AG09319 (cell line): ENCODE measurements at regions not wholly inside any gene's neighbourhood (a gene's known extent, or its start where the extent isn't known, plus 50 kb on each side); places are given as distances from the start of the nearest gene placed in this dataset.
"Not testable (repeated sequence)": the region's sequence is repeated elsewhere in the genome, so short reads cannot be mapped to it uniquely, and the experiment has no call there.

Experiments
- DNase-seq: peaks from one replicate; pipeline ENCODE4 v3.0.0-alpha.2; 2010; ENCODE audit warnings: low read depth; ENCODE audit errors: extremely low read depth
- TF ChIP-seq, protein P1 (sequence below): IDR thresholded peaks from 2 replicates; pipeline ENCODE4 v1.5.1; 2011; ENCODE audit warnings: low read depth, mild to moderate bottlenecking, inconsistent platforms, low read length, moderate library complexity

DNA sequence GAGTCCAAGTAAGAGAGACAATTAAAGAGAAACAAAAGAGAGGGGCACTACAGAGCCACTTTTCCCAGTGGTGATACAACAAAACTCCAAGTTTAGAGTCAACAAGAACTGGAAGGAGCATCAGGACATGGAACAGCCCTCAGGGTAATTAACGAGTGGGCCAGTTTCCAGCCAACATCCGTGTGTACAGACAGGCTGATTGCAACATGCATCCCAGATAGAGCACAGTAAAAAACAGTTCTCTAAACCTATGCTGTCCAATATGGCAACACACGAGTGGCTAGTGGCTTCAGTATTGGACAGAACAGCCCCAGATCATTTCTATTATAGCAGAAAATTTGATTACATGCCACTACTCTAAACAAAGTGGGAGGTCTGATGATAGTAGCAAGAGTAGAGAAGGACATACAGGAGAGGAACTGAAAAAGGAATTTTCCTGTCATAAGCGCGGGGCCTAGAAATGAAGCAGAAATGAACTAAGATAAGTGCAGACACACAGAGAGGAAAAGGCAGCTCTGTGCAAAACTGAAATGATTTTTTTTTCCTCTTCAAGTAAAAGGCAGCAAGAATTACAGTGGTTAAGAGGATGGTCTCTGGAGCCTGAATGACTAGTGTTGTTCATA, 175.6 kb upstream of the CCNG1 start:
- TF ChIP-seq, protein P1, sequence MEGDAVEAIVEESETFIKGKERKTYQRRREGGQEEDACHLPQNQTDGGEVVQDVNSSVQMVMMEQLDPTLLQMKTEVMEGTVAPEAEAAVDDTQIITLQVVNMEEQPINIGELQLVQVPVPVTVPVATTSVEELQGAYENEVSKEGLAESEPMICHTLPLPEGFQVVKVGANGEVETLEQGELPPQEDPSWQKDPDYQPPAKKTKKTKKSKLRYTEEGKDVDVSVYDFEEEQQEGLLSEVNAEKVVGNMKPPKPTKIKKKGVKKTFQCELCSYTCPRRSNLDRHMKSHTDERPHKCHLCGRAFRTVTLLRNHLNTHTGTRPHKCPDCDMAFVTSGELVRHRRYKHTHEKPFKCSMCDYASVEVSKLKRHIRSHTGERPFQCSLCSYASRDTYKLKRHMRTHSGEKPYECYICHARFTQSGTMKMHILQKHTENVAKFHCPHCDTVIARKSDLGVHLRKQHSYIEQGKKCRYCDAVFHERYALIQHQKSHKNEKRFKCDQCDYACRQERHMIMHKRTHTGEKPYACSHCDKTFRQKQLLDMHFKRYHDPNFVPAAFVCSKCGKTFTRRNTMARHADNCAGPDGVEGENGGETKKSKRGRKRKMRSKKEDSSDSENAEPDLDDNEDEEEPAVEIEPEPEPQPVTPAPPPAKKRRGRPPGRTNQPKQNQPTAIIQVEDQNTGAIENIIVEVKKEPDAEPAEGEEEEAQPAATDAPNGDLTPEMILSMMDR: no peak
- DNase-seq: no peak

DNA sequence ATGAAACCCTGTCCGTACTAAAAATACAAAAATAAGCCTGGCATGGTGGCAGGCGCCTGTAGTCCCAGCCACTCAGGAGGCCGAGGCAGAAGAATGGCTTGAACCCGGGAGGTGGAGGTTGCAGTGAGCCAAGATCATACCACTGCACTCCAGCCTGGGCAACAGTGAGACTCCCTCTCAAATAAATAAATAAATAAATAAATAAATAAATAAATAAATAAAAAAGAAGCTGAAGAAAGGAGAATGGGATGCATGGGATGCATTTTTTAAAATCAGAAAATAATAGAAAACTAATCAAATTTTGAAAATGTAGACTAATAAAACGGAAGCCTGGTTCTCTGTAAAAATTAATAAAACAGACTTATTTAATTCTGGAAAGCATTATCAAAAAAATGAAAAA, 171.1 kb upstream of the CCNG1 start:
- not testable (repeated sequence) for DNase-seq

DNA sequence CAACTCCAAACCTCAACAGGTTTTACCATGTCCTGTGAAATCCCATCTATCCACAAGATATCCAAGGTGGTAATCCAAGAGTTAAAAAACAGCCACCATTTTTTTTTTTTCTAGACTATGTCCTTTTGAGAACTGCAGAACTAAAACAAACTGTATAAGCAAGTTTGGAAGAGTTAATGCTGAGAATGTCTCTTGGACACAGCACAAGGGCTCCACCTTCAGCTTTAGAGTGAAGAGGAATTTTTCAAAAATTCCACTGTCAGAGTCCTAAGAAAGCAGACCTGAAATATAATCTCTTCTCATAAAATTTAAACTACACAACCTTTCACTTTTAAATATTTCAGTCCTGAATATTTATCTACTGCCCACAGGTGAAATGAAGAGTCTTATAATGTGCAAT, 167.8 kb upstream of the CCNG1 start:
- TF ChIP-seq, protein P1: no peak
- DNase-seq: no peak

DNA sequence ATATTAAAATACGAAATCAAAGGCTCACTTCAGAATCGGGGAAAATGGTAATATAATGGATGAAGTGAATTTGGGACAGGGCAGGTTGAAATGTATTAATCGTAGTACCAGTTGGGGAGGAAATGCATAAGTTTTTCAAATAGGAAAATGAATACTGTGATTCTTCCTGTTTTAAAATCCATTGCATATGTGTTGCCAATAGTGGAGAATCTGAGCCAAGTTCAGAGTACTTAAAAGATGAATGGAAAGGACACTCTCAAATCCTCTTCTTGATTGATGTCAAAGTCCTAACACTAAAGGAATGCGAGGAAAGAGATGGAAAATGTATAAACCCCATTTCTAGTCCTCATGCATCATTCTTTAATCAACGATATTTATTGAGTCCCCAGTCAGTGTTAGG, 160.9 kb upstream of the CCNG1 start:
- TF ChIP-seq, protein P1: no peak
- no peak for DNase-seq

DNA sequence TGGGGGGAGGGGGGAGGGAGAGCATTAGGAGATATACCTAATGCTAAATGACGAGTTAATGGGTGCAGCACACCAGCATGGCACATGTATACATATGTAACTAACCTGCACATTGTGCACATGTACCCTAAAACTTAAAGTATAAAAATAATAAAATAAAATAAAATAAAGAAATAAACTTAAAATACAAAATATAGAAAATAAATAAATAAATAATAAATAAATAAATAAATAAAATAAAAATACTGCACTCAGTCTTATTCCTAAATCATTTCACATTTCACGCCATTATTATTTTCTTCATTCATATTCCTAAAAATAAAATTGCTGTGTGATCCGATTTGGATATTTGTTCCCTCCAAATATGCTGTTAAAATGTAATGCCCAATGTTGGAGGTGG, 156.5 kb upstream of the CCNG1 start:
- not testable (repeated sequence) for DNase-seq

DNA sequence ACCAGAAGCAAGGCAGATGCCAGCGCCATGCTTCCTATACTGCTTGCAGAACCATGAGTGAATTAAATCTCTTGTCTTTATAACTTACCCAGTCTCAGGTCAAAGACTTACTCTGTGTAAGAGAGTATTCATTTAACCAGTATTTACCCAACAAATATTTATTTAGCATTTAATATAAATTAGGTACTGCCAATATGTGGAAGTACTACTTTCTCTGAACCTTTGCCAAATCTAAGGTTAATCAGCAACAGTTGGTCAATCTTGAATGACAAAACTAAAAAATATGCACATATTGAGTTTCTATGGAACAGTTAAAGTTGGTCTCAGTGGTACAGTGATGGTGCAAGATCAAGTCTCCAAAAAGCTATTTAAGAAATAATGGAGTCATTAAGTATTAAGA, 155.9 kb upstream of the CCNG1 start:
- TF ChIP-seq, protein P1: no peak

DNA sequence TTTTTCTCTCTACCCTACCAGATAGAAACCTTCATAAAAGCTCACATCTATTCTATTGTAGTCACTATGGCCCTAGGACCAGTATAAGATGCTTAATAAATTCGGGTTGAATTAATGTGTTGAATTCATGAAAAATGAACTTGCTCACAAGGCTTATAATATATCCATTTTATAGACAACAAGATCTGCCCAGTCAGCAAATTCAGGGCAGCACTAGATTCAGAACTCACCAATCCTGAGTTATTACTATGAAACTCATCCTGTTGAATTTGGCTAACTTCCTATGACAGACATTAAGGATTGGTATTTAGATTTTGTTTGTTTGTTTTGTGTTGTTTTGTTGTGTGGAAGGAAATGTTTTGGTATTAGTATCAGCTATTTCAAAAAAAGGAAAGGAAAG, 143.6 kb upstream of the CCNG1 start:
- TF ChIP-seq, protein P1: no peak
- DNase-seq: no peak

More for the DNA sequence above, 155.9 kb upstream of the CCNG1 start:
- DNase-seq: no peak

DNA sequence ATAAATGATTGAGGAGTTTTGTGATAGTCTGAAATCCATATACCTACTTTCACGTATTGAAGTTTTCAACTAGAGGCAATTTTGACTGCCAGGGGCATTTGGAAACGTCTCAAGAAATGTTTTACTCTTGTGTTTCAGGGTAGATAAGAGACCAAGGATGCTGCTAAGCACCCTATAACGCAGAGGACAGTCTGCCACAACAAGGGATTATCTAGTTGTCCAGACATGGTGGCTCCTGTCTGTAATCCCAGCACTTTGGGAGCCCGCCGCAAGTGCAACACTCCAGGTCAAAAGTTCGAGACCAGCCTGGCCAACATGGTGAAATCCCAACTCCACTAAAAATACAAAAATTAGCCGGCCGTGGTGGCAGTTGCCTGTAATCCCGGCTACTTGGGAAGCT, 133.7 kb upstream of the CCNG1 start:
- DNase-seq: no peak
- TF ChIP-seq, protein P1: no peak
